GM21576 (cell line): ENCODE measurements at regions not wholly inside any gene's neighbourhood (a gene's known extent, or its start where the extent isn't known, plus 50 kb on each side); places are given as distances from the start of the nearest gene placed in this dataset.

Experiments used
- ATAC-seq: cut with Tn5 transposase; IDR thresholded peaks from one replicate; pipeline ENCODE4 v1.9.1; 2021; ENCODE audit warnings: mild to moderate bottlenecking, moderate library complexity; ENCODE audit not compliant: unreplicated experiment

- no peak for ATAC-seq
Observed at GRCh38 chr5:173762045-173762444, 126.1 kb upstream of the CPEB4 start.

GRCh38 chr5:173762930-173763329, 125.2 kb upstream of the CPEB4 start:
- ATAC-seq = no peak

DNA sequence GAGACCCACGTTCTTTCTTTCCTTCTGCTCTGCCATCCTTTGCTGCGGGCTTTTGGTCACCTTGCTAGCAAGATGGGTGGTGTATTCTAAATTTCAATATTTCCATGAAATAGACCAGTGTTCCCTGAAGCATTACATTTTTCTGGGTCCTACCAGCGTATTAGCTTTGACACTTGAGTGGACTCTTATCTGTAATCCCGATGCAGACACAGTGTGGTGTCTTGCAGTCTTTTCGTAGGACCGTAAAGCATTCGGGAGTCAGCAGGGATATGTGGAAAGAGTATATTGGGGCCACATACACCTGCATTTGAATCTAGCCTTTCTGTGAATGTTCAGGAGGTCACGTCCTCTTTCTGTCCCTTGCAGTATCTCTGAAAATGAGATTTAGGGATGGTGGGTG, 124.7 kb upstream of the CPEB4 start:
- ATAC-seq = no peak

DNA sequence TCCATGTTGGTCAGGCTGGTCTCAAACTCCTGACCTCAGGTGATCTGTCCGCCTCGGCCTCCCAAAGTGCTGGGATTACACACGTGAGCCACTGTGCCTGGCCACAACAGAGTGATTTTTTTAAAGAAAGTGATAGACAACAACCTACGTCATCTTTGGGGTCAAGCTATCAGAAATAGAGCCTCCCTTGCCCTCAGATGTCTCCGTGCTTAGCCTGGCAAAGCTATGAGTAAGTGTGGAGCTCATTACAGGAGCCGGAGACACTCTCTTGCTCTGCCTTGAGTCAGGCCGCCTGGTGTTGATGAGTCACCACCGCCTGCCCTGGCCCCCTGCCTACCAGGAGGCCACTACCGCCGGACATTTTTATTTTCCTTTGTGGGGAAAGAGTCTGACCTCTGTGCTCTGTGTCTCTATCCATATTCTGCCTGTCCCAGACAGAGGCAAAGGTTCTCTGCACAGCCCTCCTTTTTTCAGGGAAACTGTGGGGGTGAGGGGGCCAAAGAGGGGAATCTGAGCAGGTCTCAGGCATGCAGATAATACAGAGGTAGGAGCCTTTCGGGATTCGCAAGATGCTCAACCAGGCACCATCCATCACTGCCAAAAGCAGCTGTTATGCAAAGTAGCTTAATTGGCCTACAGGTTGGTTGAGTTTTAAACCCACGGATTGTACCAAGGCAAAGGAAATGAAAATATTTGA, 123.7 kb upstream of the CPEB4 start:
- no peak for ATAC-seq

- ATAC-seq = no peak
Observed at GRCh38 chr5:173765029-173765644, 123.0 kb upstream of the CPEB4 start.

GRCh38 chr5:173765661-173766060, 122.5 kb upstream of the CPEB4 start:
- no peak for ATAC-seq

- ATAC-seq = no peak
Observed at GRCh38 chr5:173767574-173768266, 120.4 kb upstream of the CPEB4 start.

DNA sequence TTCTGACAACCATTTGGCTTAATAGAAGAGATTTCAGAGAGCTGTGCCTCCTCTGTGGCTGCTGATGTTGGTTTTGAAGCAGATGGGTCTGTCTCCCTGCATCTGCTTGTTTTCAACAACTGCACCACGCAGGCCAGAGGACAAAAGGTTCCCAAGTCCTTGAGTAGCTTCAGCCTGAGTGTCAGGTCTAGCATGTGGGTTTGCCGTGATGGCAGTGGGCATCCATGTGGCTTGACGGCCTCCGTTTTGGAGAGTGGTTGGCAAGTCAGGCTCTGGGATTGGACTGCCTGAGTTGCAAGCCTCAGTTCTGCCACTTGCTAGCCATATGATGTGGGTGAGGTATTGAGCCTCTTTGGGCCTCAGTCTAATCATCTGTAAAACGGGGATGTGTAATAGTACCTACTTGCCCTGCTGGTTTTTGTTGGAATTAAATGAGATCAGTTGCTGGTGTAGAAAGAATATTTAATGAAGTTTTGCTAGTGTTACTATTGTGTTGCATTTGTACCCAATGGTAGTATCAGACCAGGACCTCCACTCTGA, 119.8 kb upstream of the CPEB4 start:
- no peak for ATAC-seq

- no peak for ATAC-seq
Observed at GRCh38 chr5:173768891-173769290, 119.3 kb upstream of the CPEB4 start.

DNA sequence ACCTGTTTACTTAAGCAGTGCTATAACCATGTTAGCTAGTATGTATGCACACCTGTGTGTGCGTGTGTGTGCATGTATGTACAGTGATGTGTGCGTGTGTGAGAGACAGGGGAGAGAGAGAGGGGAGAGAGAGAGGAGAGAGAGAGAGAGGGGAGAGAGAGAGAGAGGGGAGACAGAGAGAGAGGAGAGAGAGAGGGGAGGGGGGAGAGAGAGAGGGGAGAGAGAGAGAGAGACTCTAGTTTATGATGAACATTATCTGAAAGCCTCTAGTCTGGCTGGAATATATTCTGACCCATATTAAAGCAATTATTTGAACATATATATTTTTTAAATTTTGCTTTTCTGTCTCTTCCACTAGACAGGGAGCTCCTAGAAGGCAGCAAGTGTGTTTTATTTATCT, 117.5 kb upstream of the CPEB4 start:
- no peak for ATAC-seq

- no peak for ATAC-seq
Observed at GRCh38 chr5:173771121-173771724, 116.9 kb upstream of the CPEB4 start.

GRCh38 chr5:173771725-173772383, 116.3 kb upstream of the CPEB4 start:
- no peak for ATAC-seq

GRCh38 chr5:173772384-173773059, 115.6 kb upstream of the CPEB4 start:
- ATAC-seq = no peak

- no peak for ATAC-seq
Observed at GRCh38 chr5:173774271-173774761, 113.8 kb upstream of the CPEB4 start.

DNA sequence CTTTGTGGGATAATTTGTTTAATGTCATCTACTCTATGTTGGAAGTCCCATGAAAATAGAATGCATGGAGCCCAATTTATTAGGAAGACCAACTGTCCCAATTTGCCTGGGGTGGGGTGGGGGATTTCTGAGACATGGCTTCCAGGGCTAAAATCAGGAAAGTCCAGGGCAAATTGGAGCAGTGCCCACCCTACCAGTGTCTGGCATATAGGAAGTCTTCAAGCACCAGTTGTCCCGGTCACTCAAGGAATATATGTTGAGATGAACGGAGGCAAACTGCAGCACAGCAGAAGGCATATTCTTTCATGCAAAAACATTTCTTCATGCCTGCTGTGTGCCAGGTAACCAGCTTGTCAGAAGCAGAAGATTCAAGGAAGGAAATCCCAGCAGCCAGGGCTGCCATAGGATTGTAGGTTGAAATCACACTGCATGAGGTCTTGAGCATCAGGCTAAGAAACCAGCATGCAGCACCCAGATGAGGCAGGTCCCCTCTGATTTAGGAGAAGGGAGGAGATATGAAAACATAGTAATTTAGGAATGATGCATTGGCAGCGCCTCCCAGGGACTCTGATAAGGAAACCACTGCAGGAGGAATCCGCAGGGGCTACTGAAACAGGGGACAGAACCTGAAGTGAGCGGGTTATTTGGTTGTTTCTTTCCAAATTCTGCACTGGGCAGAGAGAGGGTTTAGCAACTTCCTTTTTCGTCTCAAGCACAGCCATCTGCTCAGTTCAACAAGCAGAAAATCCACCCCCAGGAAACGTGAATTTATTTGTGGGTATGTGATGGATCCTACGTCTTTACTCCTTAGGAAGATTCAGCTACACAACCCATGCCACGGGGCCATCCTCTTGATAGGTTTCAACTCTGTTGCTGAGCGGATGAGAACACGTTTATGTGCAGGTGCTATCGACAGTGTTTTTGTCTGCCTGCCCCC, 112.6 kb upstream of the CPEB4 start:
- ATAC-seq = no peak

DNA sequence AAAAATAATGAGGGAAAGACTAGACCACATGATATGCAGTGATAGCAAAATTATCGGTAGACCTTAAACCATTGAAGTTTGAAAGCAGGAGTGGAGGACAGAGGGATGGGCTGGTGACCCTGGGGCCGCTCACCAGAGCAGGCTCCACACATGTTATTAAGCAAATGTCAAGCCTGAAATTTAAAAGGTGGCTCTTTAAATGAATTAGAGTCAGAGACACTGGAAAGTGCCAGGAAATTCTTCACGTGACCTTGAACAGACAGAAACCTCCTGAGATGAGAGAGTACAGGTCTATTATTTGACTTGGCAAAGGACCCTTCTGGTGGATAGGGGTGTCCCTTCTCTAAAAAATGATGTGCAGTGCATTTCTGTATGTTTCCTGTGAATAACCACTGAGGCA, 111.0 kb upstream of the CPEB4 start:
- ATAC-seq = no peak

DNA sequence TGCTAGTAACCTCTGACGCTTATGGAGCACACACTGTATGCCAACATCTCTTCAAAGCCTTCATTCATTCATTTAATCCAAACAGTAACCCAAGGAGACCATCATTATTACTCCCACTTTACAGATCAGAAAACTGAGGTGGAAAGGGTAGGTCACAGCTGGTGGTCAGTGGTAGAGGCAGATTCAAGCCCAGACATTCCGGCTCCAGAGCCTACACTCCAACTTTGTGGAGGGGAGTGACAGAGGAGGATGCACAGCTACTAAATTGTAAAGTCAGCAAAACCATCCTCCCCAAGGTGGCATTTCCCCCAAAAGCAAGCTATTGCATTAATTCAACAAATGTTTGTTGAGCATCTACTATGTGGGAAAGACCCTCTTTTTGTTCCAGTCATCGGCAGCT, 110.5 kb upstream of the CPEB4 start:
- ATAC-seq = no peak

DNA sequence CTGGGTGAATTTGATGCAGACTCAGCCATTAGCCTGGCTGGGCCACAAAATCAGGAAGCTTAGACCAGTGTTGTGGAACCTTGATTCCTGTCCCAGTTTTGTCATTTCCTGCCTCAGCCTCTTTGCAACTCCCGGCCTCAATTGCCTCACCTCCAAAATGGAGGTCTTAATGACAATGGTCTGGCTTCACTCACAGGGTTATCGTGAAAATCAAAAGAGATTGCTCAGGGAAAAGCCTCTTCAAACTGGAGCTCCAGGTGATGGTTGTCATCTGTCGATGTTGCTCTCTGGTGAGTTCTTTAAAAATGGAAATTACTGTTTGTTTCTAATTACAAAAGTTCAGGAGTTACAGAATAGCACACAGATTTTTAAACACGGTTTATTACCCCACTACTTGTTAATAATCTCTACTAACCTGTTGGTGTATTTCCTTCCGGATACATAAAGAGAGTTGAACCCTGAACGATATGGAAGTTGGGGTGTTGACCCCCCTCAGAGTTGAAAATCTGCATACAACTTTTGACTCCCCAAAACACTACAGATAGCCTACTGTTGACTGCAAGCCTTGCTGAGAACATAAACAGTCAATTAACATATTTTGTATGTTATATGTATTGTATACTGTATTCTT, 109.9 kb upstream of the CPEB4 start:
- no peak for ATAC-seq

DNA sequence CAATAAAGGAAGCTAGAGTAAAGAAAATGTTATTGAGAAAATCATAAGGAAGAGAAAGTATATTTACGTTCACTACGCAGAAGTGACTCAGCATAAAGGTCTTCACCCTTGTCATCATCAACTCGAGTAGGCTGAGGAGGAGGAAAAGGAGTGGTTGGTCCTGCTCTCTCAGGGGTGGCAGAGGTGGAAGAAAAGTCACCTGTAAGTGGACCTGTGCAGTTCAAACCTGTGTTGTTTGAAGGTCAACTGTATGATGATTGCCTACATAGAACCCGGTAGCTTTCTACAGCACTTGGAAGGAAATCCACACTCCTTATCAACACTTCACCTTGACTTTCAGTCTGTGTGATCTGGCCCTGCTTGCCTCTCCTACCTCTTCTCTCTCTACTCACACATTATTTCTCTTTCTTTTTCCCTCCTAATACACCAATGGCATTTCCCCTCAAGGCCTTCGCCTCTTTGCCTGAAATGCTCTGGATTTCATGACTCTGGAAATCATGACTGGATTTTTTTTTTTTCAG, 109.3 kb upstream of the CPEB4 start:
- no peak for ATAC-seq
